Astrocyte of the spinal cord (primary cell): ENCODE measurements at regions not wholly inside any gene's neighbourhood (a gene's known extent, or its start where the extent isn't known, plus 50 kb on each side); places are given as distances from the start of the nearest gene placed in this dataset.
"Not testable (repeated sequence)": the region's sequence is repeated elsewhere in the genome, so short reads cannot be mapped to it uniquely, and the experiment has no call there.

Source experiments
- DNase-seq: peaks from one replicate; pipeline ENCODE4 v3.0.0; 2011; ENCODE audit warnings: low read depth, low spot score
- H3K4me3 ChIP-seq: 2 replicates; pipeline ENCODE4 v1.5.1; 2011; ENCODE audit warnings: low read depth, mild to moderate bottlenecking, low read length, moderate library complexity
- in situ Hi-C: cut with HindIII; loops from 2 replicates; pipeline ENCODE4 v1.10.0; 2017; ENCODE audit warnings: low sequenced_read_pairs
- TF ChIP-seq, protein P1 (sequence below): IDR thresholded peaks from 2 replicates; pipeline ENCODE4 v1.5.1; 2012; ENCODE audit warnings: low read depth, mild to moderate bottlenecking, low read length, inconsistent platforms

DNA sequence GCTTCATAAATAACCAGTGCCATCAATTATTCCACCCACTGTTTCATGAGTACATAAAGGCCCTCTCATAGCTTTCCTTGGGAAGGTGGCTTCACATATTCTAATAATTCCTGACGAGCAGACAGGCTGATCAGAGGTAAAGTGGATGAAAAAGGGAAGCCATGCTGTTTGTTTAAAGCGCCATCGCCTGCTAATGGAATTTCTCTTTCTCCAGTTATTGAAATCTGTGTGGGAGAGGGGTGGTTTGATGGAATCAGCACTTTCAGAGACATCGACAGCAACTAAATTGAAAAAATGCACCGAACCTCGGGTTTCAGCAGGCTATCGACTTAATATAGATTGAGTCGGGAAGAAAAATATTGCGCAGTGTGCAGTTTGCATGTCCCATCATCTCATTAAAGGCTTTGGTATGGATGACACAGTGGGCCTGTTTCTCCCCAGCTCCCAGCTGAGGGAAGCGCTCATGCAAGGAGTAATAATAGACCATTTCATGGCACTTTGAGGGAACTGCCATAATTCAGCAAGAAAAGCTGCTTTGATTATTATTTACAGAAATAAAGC, 472.1 kb downstream of the RBFOX1 start:
- no peak overlapping the region for H3K4me3 ChIP-seq
- no peak for DNase-seq
- in situ Hi-C loops, result no loop called here

DNA sequence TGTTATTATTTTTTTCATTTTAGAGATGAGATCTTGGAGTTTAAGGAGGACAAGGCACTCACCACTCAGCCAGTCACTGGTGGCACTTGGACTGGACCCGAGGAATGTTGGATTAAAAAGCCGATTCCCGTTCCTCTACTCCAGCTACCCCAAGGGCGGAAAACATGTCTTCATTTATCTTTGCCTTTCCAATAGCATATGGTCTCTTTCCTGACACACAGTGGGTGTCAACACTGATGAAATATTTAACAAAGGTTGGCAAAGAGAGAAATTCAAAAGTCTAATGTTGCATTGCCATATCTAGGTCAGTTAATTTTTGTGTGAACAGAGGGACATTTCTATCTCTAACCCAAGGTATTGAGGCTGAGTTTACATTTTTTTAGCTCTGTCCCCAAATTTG, 459.7 kb downstream of the RBFOX1 start:
- TF ChIP-seq, protein P1, sequence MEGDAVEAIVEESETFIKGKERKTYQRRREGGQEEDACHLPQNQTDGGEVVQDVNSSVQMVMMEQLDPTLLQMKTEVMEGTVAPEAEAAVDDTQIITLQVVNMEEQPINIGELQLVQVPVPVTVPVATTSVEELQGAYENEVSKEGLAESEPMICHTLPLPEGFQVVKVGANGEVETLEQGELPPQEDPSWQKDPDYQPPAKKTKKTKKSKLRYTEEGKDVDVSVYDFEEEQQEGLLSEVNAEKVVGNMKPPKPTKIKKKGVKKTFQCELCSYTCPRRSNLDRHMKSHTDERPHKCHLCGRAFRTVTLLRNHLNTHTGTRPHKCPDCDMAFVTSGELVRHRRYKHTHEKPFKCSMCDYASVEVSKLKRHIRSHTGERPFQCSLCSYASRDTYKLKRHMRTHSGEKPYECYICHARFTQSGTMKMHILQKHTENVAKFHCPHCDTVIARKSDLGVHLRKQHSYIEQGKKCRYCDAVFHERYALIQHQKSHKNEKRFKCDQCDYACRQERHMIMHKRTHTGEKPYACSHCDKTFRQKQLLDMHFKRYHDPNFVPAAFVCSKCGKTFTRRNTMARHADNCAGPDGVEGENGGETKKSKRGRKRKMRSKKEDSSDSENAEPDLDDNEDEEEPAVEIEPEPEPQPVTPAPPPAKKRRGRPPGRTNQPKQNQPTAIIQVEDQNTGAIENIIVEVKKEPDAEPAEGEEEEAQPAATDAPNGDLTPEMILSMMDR, result no peak
- in situ Hi-C loops, result no loop called here

More for the DNA sequence above, 472.1 kb downstream of the RBFOX1 start:
- TF ChIP-seq, protein P1, result no peak

DNA sequence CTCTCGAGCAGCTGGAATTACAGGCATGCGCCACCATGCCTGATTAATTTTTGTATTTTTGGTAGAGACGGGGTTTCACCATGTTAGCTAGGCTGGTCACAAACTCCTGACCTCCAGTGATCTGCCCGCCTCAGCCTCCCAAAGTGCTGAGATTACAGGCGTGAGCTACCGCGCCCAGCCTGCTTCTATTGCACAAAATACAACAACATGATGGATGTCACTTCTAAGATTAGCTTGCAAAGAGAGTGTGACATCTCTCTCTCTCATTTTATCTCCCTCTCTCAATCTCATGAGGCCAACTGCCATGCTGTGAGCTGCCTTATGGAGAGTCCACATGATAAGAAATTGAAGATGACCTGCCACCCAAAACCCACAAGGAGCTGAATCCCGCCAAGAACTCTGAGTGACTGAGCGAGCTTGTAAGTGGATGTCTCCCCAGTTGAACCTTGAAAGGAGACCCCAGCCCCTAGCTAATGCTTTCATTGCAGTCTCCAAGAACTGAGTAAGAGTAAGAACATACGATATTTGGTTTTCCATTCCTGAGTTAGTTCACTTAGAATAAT, 458.5 kb downstream of the RBFOX1 start:
- H3K4me3 ChIP-seq, result no peak overlapping the region
- DNase-seq, result no peak
- TF ChIP-seq, protein P1, result no peak
- in situ Hi-C loops, result no loop called here

More for the DNA sequence above, 459.7 kb downstream of the RBFOX1 start:
- DNase-seq, result no peak
- H3K4me3 ChIP-seq, result no peak overlapping the region

DNA sequence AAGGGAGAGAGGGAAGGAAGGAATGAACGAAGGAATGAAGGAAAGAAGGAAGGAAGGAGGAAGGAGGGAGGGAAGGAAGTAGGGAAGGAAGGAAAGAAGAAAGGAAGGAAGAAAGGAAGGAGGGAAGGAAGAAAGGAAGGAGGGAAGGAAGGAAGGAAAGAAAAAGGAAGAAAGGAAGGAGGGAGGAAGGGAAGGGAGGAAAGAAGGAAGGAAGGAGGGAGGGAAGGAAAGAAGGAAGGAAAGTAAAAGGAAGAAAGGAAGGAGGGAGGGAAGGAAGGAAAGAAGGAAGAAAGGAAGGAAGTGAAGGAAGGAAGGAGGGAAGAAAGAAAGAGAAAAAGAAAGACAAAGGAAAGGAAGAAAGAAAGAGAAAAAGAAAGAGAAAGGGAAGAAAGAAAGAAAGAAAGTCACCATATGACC, 442.4 kb downstream of the RBFOX1 start:
- TF ChIP-seq, protein P1, result no peak
- H3K4me3 ChIP-seq, result no peak overlapping the region
- DNase-seq, result no peak
- in situ Hi-C loops, result no loop called here

DNA sequence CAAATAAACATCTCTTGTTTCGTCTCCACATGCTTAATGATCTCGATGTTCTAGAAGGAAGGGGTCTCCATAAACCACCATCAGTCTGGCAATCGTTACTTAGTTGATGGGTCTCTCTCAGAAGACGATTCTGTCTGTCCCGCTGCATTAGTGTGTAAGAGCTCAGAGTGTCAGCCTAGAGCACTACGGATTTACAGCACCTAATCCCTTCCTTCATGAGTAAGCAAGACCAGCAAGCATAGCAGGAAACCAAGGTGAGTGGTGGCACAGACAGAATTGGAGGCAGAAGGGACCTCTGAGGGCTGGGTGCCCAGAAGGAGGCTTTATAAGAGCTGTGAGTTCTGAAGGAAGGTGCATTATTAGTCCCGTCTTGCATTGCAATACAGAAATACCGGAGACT, 440.1 kb downstream of the RBFOX1 start:
- no peak overlapping the region for H3K4me3 ChIP-seq
- TF ChIP-seq, protein P1, result no peak
- in situ Hi-C loops, result no loop called here
- no peak for DNase-seq

DNA sequence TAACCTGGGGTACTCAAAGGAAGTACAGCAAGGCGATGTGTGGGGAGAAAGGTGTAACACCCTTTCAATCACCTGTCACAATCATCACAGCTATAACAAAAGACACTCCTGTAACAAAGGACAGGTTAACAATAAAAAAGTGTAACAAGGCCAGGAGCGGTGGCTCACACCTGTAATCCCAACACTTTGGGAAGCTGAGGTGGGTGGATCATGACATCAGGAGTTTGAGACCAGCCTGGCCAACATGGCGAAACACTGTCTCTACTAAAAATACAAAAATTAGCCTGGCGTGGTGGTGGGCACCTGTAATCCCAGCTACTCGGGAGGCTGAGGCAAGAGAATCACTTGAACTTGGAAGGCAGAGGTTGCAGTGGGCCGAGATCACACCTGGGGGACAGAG, 436.4 kb downstream of the RBFOX1 start:
- DNase-seq, H3K4me3 ChIP-seq, in situ Hi-C loops: not testable (repeated sequence)

DNA sequence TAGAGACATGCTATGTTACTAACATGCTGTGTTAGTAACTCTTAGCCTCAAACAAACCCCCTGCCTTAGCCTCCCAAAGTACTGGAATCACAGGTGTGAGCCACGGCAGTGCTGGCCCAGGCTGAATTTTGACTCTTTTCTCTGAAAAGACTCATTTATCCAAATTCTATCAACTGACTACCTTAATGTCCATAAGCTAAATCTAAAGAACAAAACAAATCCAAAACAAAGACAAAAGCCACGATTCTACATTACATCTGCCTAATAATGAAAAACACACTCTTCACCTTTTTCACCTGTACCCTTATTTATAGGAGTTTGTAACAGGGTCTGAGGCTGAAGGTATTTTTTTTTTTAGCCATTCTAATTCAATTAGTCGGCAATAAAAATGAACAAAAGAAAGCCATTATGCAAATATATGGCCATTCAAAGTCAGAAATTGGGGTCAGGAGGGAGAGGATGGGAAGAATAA, 432.5 kb downstream of the RBFOX1 start:
- no peak for DNase-seq
- TF ChIP-seq, protein P1, result no peak
- in situ Hi-C loops, result no loop called here
- H3K4me3 ChIP-seq, result no peak overlapping the region
